ENCODE measurements at regions not wholly inside any gene's neighbourhood (a gene's known extent, or its start where the extent isn't known, plus 50 kb on each side); places are given as distances from the start of the nearest gene placed in this dataset.

GRCh38 chr10:16367621-16368292 lies 69.1 kb upstream of the PTER start:
- Histone ChIP-seq H3K23ac (ENCODE audit: low read depth, low read length) (no peak overlapping the region), H3K9me3 (ENCODE audit: control insufficient read depth, insufficient read depth, low read length) (peaks cover 11% of the 10 kb centered on the region; the same call in 1 of the 2 replicates), H3K4me2 (ENCODE audit: low read depth, low read length) (no peak overlapping the region), H3K27me3 (ENCODE audit: control insufficient read depth, insufficient read depth, low read length) (no peaks in the 10 kb centered on the region), H3K9ac (ENCODE audit: low read depth, low read length) (no peak overlapping the region), H4K5ac (ENCODE audit: low read depth, low read length) (no peak overlapping the region), H2BK5ac (ENCODE audit: low read depth, low read length, poor library complexity, severe bottlenecking) (no peak overlapping the region), H2BK20ac (ENCODE audit: low read depth, low read length) (no peak overlapping the region), H2AK5ac (ENCODE audit: low read depth, low read length) (no peak overlapping the region), H2AK9ac (replicated peaks; ENCODE audit: low read depth, low read length, poor library complexity) (no peak overlapping the region), H4K8ac (ENCODE audit: low read depth in 2 of 2, low read length in 2 of 2) (no peak overlapping the region), H4K91ac (ENCODE audit: insufficient read depth, low read depth, low read length) (no peak overlapping the region), H2AFZ (replicated peaks; ENCODE audit: low read length, poor library complexity) (no peak overlapping the region), H3K4me1 (ENCODE audit: control insufficient read depth, insufficient read depth, low read length) (no peaks in the 10 kb centered on the region), H2BK15ac (ENCODE audit: low read depth, low read length) (no peak overlapping the region), H3K27ac (ENCODE audit: insufficient read depth, low read length) (no peak overlapping the region), H3K56ac (ENCODE audit: extremely low read depth, insufficient read depth, low read length) (no peak overlapping the region), H3K4ac (ENCODE audit: low read depth, low read length) (no peak overlapping the region), H3K18ac (ENCODE audit: low read depth, low read length) (no peak overlapping the region), H2BK120ac (ENCODE audit: low read depth, low read length) (no peak overlapping the region), H3K14ac (replicated peaks; ENCODE audit: low read depth, low read length) (no peak overlapping the region), H3K79me1 (ENCODE audit: low read depth in 1 of 2, low read length in 2 of 2) (no peaks in the 10 kb centered on the region), H3K9me1 (ENCODE audit: insufficient read depth, low read length) (no peaks in the 10 kb centered on the region), H4K20me1 (ENCODE audit: insufficient read depth, low read length) (no peaks in the 10 kb centered on the region), H3K36me3 (ENCODE audit: control insufficient read depth, insufficient read depth, low read length) (no peaks in the 10 kb centered on the region), H3K4me3 (ENCODE audit: insufficient read depth, low read depth, low read length) (no peak overlapping the region)
- in situ Hi-C loops (cut with MboI; ENCODE audit: low sequenced_read_pairs), result no loop called here
- DNase-seq, result no peak
- ChIA-PET CTCF (no interaction called here), POLR2A (ENCODE audit: unreplicated experiment) (no interaction called here)
- intact Hi-C loops (cut with micrococcal nuclease), result no loop called here
- no CpG with 5 or more reads among the region's 7 CpGs for WGBS, 2 experiments (ENCODE audit: extremely low coverage in 2 of 2, insufficient read length in 1 of 2)
- BruUV-seq (replicated peaks), result no TSS peak
- no peak for TF ChIP-seq RAD21 (IDR thresholded peaks at IDR 0.05; ENCODE audit: low read length)
- ATAC-seq (ENCODE audit: low read depth), result no peak
- dilution Hi-C loops (cut with HindIII; ENCODE audit: low sequenced_read_pairs, unreplicated experiment), result no loop called here

Measured in IMR-90 (cell line).